Kidney (tissue), 13 donors: ENCODE measurements at regions not wholly inside any gene's neighbourhood (a gene's known extent, or its start where the extent isn't known, plus 50 kb on each side); places are given as distances from the start of the nearest gene placed in this dataset.

Experiments
- DNase-seq, 5 donors: peaks; one replicate each; pipeline ENCODE4 v3.0.0-alpha.2; 2013 to 2020
- FAIRE-seq: peaks from 2 replicates; lab custom pipeline; 2012; peaks lifted over from hg19 to GRCh38; lab: Jason Lieb, UNC
- H3K27ac ChIP-seq, 2 donors: one replicate each; pipeline ENCODE4 v1.7.0; 2013; ENCODE audit warnings: low read depth in 2 of 2, low read length in 2 of 2, inconsistent platforms in 1 of 2
- H3K27me3 ChIP-seq: one replicate; pipeline ENCODE4 v1.7.1; 2013; ENCODE audit warnings: low read length, inconsistent platforms; ENCODE audit not compliant: control insufficient read depth, insufficient read depth
- H3K36me3 ChIP-seq, 3 donors: one replicate each; pipeline versions ENCODE4 v1.7.0 to v1.7.1; 2013; ENCODE audit warnings: low read length in 3 of 3, control low read depth in 1 of 3, inconsistent platforms in 1 of 3; ENCODE audit not compliant: insufficient read depth in 3 of 3, control insufficient read depth in 2 of 3
- H3K4me1 ChIP-seq, 3 donors: one replicate each; pipeline versions ENCODE4 v1.7.0 to v1.7.1; 2013; ENCODE audit warnings: low read length in 3 of 3, inconsistent platforms in 1 of 3, low read depth in 1 of 3; ENCODE audit not compliant: control insufficient read depth in 2 of 3, insufficient read depth in 2 of 3
- H3K4me3 ChIP-seq, 3 donors: one replicate each; pipeline versions ENCODE4 v1.7.0 to v1.8.1; 2013; ENCODE audit warnings: low read length in 3 of 3, control low read depth in 1 of 3, inconsistent platforms in 1 of 3
- H3K9ac ChIP-seq, 3 donors: one replicate each; pipeline versions ENCODE4 v1.7.0 to v1.7.1; 2013; ENCODE audit warnings: low read length in 3 of 3, control low read depth in 1 of 3, inconsistent platforms in 1 of 3
- H3K9me3 ChIP-seq, 3 donors: one replicate each; pipeline versions ENCODE4 v1.7.0 to v1.7.1; 2013; ENCODE audit warnings: low read length in 3 of 3, control low read depth in 1 of 3, inconsistent platforms in 1 of 3; ENCODE audit not compliant: control insufficient read depth in 2 of 3, insufficient read depth in 1 of 3
- CTCF ChIP-seq: IDR thresholded peaks from 3 replicates; pipeline ENCODE4 v1.5.1; 2012; ENCODE audit warnings: mild to moderate bottlenecking, moderate library complexity, borderline replicate concordance; ENCODE audit not compliant: insufficient read depth; ENCODE audit errors: extremely low read depth
- intact Hi-C: fragments of 100-400 bp; cut with DNase I; formaldehyde crosslinking; loops from one replicate; pipeline ENCODE4 v1.11.1; 2022
- donor health status: control.
- donor health status: control.
- donor health status: control.
- donor health status: control.
- donor health status: control.
- donor health status: DM: yes; HTN: yes; CAD: no.
- donor health status: Normal renal cell carcinoma (clear cell type).

- no peak for DNase-seq
These were observed 642.3 kb downstream of the RWDD3 start for GRCh38 chr1:95876276-95876675.

GRCh38 chr1:95879498-95880050 lies 645.6 kb downstream of the RWDD3 start:
- FAIRE-seq: no peak

More at GRCh38 chr1:95876276-95876675, 642.3 kb downstream of the RWDD3 start:
- intact Hi-C loops: no loop called here
- no peaks in the 10 kb centered on the region for H3K9me3 ChIP-seq
- no peaks in the 10 kb centered on the region for H3K4me1 ChIP-seq
- no peak for FAIRE-seq
- no peak overlapping the region for H3K9ac ChIP-seq
- TF ChIP-seq CTCF: no peak
- no peak overlapping the region for H3K4me3 ChIP-seq
- no peak overlapping the region for H3K27ac ChIP-seq
- no peaks in the 10 kb centered on the region for H3K27me3 ChIP-seq
- no peaks in the 10 kb centered on the region for H3K36me3 ChIP-seq

GRCh38 chr1:95888941-95889390 lies 655.0 kb downstream of the RWDD3 start:
- peak overlapping the region in 1 of 3 donors; percentile 2 for H3K4me3 ChIP-seq
- intact Hi-C loops: no loop called here
- no peak for TF ChIP-seq CTCF

More at GRCh38 chr1:95879498-95880050, 645.6 kb downstream of the RWDD3 start:
- no peak overlapping the region for H3K4me3 ChIP-seq
- intact Hi-C loops: no loop called here
- H3K36me3 ChIP-seq: no peaks in the 10 kb centered on the region
- no peaks in the 10 kb centered on the region for H3K27me3 ChIP-seq
- no peak overlapping the region for H3K9ac ChIP-seq
- TF ChIP-seq CTCF: no peak
- no peaks in the 10 kb centered on the region for H3K4me1 ChIP-seq
- no peaks in the 10 kb centered on the region for H3K9me3 ChIP-seq
- no peak overlapping the region for H3K27ac ChIP-seq
- DNase-seq: peak in 2 of 5 donors; percentile 11 to 53

More at GRCh38 chr1:95888941-95889390, 655.0 kb downstream of the RWDD3 start:
- H3K9me3 ChIP-seq: no peaks in the 10 kb centered on the region
- H3K27me3 ChIP-seq: no peaks in the 10 kb centered on the region
- FAIRE-seq: no peak
- no peaks in the 10 kb centered on the region for H3K4me1 ChIP-seq
- DNase-seq: peak in 2 of 5 donors; percentile 18 to 32
- no peak overlapping the region for H3K27ac ChIP-seq
- H3K9ac ChIP-seq: no peak overlapping the region
- H3K36me3 ChIP-seq: no peaks in the 10 kb centered on the region
